GM12878 (cell line): ENCODE measurements at regions not wholly inside any gene's neighbourhood (a gene's known extent, or its start where the extent isn't known, plus 50 kb on each side); places are given as distances from the start of the nearest gene placed in this dataset.

ENCODE experiments used
- CUX1 ChIP-seq: IDR thresholded peaks from 2 replicates; pipeline ENCODE4 v1.6.1; 2012; ENCODE audit warnings: improper control_type of control experiment, low read depth, low read length; ENCODE audit not compliant: insufficient replicate concordance
- E2F4 ChIP-seq: IDR thresholded peaks from 2 replicates; pipeline ENCODE4 v1.6.1; 2012; ENCODE audit warnings: low read depth, low read length, improper control_type of control experiment
- EED ChIP-seq: sonication (generic); IDR thresholded peaks from 2 replicates; pipeline ENCODE4 v1.6.1; 2016; ENCODE audit warnings: antibody characterized with exemption, low read depth
- HCFC1 ChIP-seq: fragments of 150-350 bp; IDR thresholded peaks from 2 replicates; pipeline ENCODE4 v1.6.1; 2014; ENCODE audit warnings: low read length
- KLF5 ChIP-seq: fragments of 450-650 bp; IDR thresholded peaks from 2 replicates; pipeline ENCODE4 v1.6.1; 2014; ENCODE audit warnings: mild to moderate bottlenecking; ENCODE audit not compliant: partially characterized antibody
- NFYB ChIP-seq: IDR thresholded peaks from 2 replicates; pipeline ENCODE4 v1.6.1; 2011; ENCODE audit warnings: low read depth, mild to moderate bottlenecking, low read length, improper control_type of control experiment, moderate library complexity; ENCODE audit not compliant: insufficient read depth
- NR2C1 ChIP-seq: fragments of 450-650 bp; IDR thresholded peaks from 2 replicates; pipeline ENCODE4 v1.6.1; 2017; ENCODE audit warnings: antibody characterized with exemption, mild to moderate bottlenecking, moderate library complexity
- PML ChIP-seq: IDR thresholded peaks from 2 replicates; pipeline ENCODE4 v1.6.1; 2012; ENCODE audit warnings: low read length, inconsistent platforms
- TAF1 ChIP-seq: IDR thresholded peaks from 2 replicates; pipeline ENCODE4 v1.6.1; 2011; ENCODE audit warnings: mild to moderate bottlenecking, low read depth, low read length, borderline replicate concordance
- YY1 ChIP-seq: IDR thresholded peaks from 2 replicates; pipeline ENCODE4 v1.6.1; 2011; ENCODE audit warnings: low read depth, mild to moderate bottlenecking, low read length
- TF ChIP-seq, protein P1 (sequence below): fragments of 150-350 bp; IDR thresholded peaks from 2 replicates; pipeline ENCODE4 v1.6.1; 2014; ENCODE audit warnings: mild to moderate bottlenecking, low read depth, low read length

DNA sequence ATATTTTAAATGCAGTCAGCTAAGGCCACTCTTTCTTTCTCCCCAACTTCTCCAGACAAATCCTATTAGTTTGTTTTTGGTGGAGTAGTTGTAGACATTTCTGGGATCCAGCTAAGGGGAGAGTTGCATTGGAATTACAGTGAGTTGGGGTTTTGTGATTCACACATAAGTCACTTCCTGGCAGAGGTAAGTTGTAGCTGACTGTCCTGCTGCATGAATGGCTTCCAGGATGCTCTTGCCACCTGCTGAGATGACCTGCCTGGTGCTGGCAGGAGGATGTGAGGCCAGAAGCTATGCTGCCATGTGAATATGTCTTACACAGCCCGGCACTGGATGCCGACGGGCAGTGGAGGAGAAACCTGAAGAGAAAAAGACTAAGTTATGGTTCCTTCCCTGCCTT is 243.7 kb downstream of the TDRD15 start (continued):
- TF ChIP-seq CUX1: no peak
- TF ChIP-seq HCFC1: no peak
- no peak for TF ChIP-seq E2F4
- no peak for TF ChIP-seq YY1
- TF ChIP-seq NR2C1: no peak
- no peak for TF ChIP-seq NFYB
- no peak for TF ChIP-seq TAF1
- TF ChIP-seq, protein P1, sequence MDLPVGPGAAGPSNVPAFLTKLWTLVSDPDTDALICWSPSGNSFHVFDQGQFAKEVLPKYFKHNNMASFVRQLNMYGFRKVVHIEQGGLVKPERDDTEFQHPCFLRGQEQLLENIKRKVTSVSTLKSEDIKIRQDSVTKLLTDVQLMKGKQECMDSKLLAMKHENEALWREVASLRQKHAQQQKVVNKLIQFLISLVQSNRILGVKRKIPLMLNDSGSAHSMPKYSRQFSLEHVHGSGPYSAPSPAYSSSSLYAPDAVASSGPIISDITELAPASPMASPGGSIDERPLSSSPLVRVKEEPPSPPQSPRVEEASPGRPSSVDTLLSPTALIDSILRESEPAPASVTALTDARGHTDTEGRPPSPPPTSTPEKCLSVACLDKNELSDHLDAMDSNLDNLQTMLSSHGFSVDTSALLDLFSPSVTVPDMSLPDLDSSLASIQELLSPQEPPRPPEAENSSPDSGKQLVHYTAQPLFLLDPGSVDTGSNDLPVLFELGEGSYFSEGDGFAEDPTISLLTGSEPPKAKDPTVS: no peak
- TF ChIP-seq KLF5: no peak
- TF ChIP-seq EED: no peak
- TF ChIP-seq PML: no peak
